ENCODE measurements at regions not wholly inside any gene's neighbourhood (a gene's known extent, or its start where the extent isn't known, plus 50 kb on each side); places are given as distances from the start of the nearest gene placed in this dataset.
"Not testable (repeated sequence)": the region's sequence is repeated elsewhere in the genome, so short reads cannot be mapped to it uniquely, and the experiment has no call there.

- no peak for DNase-seq
Measured at GRCh38 chr7:121744319-121744718, 128.6 kb upstream of the PTPRZ1 start.

- DNase-seq: no peak
Measured at GRCh38 chr7:121741896-121742295, 131.1 kb upstream of the PTPRZ1 start.

- no peak for DNase-seq
Measured at GRCh38 chr7:121739465-121739864, 133.5 kb upstream of the PTPRZ1 start.

GRCh38 chr7:121730869-121731268 is 142.1 kb upstream of the PTPRZ1 start:
- DNase-seq: no peak

GRCh38 chr7:121714559-121715303 is 158.2 kb upstream of the PTPRZ1 start:
- DNase-seq: no peak

- not testable (repeated sequence) for DNase-seq
Measured at GRCh38 chr7:121712961-121713360, 160.0 kb upstream of the PTPRZ1 start.

GRCh38 chr7:121697731-121698316 is 175.1 kb upstream of the PTPRZ1 start:
- DNase-seq: no peak

- DNase-seq: no peak
Measured at GRCh38 chr7:121696954-121697353, 176.0 kb upstream of the PTPRZ1 start.

GRCh38 chr7:121689749-121690148 is 183.2 kb upstream of the PTPRZ1 start:
- DNase-seq: no peak

- no peak for DNase-seq
Measured at GRCh38 chr7:121681700-121682099, 191.3 kb upstream of the PTPRZ1 start.

- DNase-seq: no peak
Measured at GRCh38 chr7:121676168-121676567, 196.8 kb upstream of the PTPRZ1 start.

GRCh38 chr7:121674455-121674854 is 198.5 kb upstream of the PTPRZ1 start:
- DNase-seq: not testable (repeated sequence)

- no peak for DNase-seq
Measured at GRCh38 chr7:121669144-121669543, 203.8 kb upstream of the PTPRZ1 start.

- no peak for DNase-seq
Measured at GRCh38 chr7:121666306-121666705, 206.7 kb upstream of the PTPRZ1 start.

- no peak for DNase-seq
Measured at GRCh38 chr7:121643320-121643719, 229.6 kb upstream of the PTPRZ1 start.

GRCh38 chr7:121639705-121640104 is 233.3 kb upstream of the PTPRZ1 start:
- DNase-seq: no peak

- no peak for DNase-seq
Measured at GRCh38 chr7:121638286-121638685, 234.7 kb upstream of the PTPRZ1 start.

- DNase-seq: no peak
Measured at GRCh38 chr7:121634356-121634755, 238.2 kb upstream of the FAM3C start.

- no peak for DNase-seq
Measured at GRCh38 chr7:121633186-121633585, 237.1 kb upstream of the FAM3C start.

GRCh38 chr7:121624958-121625357 is 228.8 kb upstream of the FAM3C start:
- DNase-seq: no peak

- DNase-seq: no peak
Measured at GRCh38 chr7:121623130-121623872, 227.2 kb upstream of the FAM3C start.

- no peak for DNase-seq
Measured at GRCh38 chr7:121621937-121622336, 225.8 kb upstream of the FAM3C start.

- DNase-seq: no peak
Measured at GRCh38 chr7:121620953-121621606, 225.0 kb upstream of the FAM3C start.

- no peak for DNase-seq
Measured at GRCh38 chr7:121620206-121620605, 224.1 kb upstream of the FAM3C start.

All from amniotic stem cell (primary cell).